CD4-positive, alpha-beta T cell treated with Interleukin-12 subunit alpha and Interleukin-12 subunit beta, for 1 hour (primary cell): ENCODE measurements at regions not wholly inside any gene's neighbourhood (a gene's known extent, or its start where the extent isn't known, plus 50 kb on each side); places are given as distances from the start of the nearest gene placed in this dataset.
"Not testable (repeated sequence)": the region's sequence is repeated elsewhere in the genome, so short reads cannot be mapped to it uniquely, and the experiment has no call there.

Source experiments
- DNase-seq: peaks from one replicate; pipeline ENCODE4 v3.0.0-alpha.2; 2020

DNA sequence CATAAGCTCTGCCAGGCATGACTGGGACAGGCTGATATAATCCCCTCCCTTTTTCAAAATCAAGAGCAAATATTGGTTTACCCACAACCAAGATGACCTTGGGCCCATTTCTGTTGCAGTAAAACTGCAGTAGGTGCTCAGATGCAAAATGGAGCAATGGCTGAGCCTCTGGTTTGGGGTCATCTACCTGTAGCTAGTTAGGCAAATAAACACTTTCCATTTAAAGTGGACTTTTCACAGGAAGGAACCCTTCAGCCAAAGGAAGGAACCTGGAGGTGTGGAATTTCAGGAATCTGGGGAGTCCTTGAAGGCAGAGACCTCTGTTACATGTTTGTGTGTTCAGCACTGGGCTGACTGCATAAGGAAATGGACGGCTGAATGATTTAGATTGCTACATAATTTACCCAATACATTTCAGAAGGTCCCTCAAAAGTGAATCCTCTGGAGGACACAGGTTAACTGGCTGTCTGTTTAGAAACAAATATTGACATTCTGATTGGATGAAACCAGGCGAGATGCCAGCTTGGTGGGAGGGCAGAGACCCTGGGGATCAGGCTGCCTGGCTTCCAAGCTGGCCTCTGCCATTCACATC is 170.1 kb upstream of the ZNF618 start:
- DNase-seq: no peak

GRCh38 chr9:113707953-113708695 is 168.0 kb upstream of the ZNF618 start:
- no peak for DNase-seq

GRCh38 chr9:113708821-113709713 is 167.0 kb upstream of the ZNF618 start:
- DNase-seq: no peak

GRCh38 chr9:113709721-113710120 is 166.4 kb upstream of the ZNF618 start:
- DNase-seq: no peak

DNA sequence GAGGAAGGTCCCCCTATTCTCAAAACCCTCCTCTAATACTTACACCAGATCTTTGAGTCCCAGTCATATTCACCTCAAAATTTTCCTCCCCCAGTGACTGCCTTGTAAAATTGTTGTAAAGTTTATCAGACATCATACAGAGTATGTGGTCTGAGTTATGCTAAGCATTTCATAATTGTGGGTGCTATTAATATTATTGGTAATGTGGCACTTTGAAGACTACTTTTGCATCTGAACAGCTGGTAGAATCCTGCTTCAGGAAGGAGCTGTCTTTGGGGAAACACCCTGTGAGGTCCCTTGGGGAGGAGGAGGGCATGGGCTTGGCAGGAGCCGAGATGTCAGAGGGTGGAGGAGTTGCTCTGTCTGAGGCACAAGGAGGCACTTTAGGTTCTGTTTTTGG is 164.9 kb upstream of the ZNF618 start:
- no peak for DNase-seq

DNA sequence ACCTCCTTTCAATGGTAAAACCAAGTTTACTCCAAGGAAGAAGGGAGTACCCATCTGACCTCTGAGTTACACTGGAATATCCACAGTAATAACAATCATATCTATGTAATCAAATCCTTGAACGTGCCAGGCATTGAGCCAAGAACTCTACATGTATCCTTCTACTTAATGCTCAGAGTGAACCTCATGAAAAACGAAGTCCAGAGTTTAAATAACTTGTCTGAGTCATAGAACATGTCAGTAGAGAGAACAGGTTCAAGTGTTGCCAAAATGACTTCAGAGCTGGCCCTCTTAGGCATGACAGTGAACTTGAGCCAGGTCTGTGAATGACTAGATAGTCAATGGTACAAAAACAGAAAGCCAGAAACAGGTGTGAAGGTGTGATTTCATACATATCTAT is 164.1 kb upstream of the ZNF618 start:
- no peak for DNase-seq

- no peak for DNase-seq
These were observed 161.0 kb upstream of the ZNF618 start for GRCh38 chr9:113715086-113715485.

DNA sequence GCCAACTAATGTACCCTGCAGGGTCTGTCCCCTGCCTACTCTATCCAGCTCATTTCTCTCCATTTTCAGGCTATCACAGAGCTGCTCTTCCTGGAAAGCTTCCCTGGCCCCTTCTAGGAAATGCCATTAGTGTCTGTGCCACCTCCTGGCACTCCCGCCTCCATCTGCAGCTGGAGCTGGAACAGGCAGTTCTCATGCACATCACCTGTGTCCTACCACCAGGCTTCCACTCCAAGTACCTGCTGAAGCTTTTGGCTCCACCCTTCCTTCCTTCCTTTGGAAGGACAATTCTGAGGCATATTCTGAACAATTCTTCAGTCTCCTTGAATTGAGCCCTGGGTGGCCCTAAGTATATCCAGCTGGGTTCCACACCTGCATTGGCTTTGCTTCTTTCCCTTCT is 156.2 kb upstream of the ZNF618 start:
- DNase-seq: no peak

DNA sequence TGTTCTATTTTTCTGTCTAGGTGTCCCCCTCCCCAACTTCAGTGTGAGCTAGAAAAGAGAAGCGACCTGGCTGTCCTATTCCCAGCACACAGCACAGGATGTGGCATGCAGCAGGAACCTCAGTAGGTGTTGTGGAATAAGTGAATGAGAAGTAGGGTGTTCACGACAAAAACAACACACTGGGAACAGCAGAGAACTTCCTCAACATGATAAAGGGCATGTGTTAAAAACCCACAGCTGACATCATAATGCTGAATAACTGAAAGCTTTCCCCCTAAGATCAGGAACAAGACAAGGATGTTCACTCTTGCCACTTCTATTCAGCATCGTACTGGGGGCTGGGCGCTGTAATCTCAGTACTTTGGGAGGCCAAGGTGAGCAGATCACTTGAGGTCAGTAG is 155.6 kb upstream of the ZNF618 start:
- DNase-seq: no peak

DNA sequence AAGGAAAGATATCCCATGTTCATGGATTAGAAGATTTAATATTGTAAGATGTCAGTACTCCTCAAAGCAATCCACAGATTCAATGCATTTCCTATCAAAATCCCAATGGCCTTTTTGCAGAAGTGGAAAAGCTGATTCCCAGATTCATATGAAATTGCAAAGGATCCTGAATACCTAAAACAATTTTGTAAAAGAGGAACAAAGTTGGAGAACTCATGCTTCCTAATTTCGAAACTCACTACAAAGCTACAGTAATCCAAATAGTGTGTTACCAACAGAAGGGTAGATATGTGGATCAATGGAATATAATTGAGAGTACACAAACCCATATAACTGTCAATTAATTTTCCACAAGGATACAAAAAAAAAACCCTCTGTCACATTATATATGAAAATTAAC is 154.3 kb upstream of the ZNF618 start:
- DNase-seq: no peak

GRCh38 chr9:113724202-113724601 is 151.9 kb upstream of the ZNF618 start:
- no peak for DNase-seq

GRCh38 chr9:113728989-113729388 is 147.1 kb upstream of the ZNF618 start:
- DNase-seq: no peak

- no peak for DNase-seq
These were observed 141.3 kb upstream of the ZNF618 start for GRCh38 chr9:113734826-113735225.

DNA sequence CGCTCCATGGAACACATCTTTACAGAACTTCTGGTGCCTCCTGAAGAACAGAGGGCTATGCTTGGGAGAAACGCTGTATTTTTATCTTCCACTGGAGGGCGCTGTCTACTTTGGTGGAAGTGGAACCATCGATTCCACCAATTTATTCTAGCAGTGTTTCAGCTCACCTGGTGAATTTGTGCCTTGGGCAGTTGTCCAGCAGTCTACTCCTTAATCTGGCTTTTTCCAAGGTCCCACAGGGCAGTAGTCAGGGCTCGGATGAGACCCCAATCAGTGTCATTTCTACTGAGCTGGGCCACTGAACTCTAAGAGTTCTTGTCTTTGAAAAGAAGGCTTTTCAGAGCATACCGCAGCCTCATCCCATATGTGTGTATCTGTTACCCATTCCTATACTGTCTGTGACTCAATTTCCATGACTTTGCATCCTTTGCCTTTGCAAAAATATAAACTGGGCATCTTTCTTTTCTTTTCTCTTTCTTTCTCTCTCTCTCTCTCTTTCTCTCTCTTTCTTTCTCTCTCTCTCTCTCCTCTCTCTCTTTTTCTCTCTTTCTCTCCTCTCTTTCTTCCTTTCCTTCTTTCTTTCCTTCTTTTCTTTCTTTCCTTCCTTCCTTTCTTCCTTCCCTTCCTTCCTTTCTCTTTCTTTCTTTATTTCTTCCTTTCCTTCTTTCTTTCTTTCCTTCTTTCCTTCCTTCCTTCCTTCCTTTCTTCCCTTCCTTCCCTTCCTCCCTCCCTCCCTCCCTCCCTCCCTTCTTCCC is 138.4 kb upstream of the ZNF618 start:
- DNase-seq: peak; percentile 10

DNA sequence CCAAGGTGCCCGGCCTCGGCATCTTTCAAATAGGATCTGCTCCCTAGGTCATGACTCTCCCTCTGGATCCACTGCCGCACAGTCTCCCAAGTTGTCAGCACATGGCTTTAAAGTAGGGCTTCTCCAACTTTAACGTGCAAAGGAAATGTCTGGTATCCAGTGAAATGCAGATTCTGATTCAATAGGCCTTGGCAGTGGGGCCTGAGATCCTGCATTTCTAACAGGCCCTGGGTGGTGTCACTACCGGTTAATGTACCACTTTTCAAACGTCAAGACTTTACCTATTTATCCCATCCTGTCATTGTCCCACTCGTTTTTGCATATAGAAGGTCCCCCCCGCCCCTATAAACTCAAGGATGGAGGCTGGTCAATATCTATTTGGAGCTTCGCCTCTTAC is 137.6 kb upstream of the ZNF618 start:
- DNase-seq: no peak

DNA sequence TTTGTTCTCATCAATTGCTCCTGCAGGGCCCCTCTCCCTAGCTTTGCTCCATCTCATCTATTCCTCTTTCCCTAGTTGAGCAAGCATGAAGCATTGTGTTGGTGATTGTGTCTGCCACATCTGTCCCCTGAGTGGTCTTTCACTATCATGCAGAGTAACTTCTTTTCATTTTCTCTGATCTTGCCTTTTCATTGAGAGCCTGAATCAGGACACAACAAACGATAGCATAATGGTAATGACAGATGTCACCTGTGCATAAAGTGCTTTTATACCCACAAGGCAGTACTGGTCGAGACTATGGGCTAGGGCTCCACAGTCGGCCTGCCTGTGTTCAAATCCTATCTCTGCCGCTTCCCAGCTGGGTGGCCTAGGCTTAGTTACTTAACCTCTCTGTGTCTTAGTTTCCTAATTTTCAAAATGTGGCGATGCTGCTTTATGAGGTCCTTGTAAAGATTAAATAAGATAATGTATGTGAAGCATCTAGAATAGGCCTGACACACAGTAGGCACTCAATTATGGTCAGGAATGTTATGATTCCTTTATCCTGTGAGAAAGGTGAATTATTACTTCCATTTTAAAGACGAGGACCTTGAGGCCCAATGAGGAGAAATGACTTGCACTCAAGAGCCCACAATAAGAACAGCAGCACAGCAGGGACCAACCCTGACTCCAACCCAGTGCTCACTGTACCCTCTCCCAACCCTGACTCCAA is 137.1 kb upstream of the ZNF618 start:
- DNase-seq: no peak

GRCh38 chr9:113739605-113740507 is 136.3 kb upstream of the ZNF618 start:
- DNase-seq: not testable (repeated sequence)

DNA sequence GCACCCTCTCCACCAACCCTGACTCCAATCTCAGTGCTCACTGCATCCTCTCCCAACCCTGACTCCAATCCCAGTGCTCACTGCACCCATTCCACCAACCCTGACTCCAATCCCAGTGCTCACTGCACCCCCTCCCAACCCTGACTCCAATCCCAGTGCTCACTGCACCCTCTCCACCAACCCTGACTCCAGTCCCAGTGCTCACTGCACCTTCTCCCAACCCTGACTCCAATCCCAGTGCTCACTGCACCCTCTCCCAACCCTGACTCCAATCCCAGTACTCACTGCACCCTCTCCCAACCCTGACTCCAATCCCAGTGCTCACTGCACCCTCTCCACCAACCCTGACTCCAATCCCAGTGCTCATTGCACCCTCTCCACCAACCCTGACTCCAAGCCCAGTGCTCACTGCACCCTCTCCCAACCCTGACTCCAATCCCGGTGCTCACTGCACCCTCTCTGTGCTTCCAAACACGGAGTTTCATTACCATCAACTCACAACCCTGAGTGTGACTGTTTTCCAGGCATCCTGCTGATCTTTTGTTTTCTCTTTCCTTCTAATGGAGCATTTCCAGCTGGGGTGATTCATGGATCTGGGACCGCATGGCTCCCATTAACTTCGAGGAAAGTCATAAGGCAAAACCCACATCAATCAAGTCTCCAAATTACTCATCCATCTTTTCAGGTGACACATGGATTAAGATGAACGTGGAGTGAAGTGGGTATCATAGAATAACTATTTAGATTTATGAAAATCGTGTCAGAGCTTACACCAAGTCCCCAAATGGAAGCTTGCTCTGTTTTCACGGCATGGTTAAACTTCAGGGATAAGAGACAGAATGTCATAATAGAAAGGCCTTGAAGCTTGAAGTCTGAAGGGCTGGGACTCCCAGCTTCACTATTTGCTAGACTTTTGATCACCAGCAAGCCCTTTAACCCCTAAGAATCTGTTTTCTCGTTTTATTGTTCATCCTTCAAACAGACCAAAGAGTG is 135.3 kb upstream of the ZNF618 start:
- not testable (repeated sequence) for DNase-seq

DNA sequence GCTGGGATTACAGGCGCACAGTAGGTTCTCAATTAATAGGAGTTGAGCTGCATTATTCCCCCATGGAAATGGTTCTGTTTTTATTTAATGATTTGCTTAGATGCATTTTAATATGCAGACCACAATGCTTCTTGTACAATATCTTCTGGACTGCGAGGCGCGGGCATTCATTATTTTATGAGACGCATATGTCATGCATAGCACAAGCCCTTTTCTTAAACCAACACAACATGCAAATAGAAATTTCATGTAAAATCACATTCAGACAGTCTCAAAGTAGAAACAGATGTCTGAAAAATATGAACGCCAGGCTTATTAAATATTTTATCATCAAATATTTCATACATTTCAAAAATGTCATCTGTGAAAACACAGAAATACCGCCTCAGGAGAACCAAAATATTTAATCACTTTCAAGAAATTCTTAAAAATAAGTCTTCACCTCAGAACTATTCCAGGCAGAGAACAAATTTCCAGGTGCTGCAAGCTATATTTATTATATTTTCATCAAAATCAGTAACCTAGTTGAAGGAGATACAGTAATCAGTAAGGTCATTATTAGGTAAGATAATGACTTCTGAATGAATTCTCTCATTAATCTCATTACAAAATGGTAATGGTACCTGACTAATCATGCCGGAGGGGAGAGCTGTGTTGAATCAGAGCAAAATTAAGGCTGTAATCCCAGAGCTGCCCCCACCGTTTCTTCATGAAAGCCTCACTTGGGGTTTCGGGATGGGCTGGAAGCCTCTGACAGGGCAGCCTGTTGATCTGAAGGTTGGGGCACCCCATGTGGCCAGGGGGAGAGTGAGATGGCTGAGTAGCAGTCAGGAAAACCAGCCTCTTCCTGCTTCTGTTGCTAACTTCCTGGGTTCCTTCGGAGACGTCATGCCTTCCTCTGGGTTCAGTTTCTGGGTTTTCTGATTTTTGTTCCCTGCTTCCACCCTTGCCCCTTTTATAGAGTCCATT is 133.9 kb upstream of the ZNF618 start:
- no peak for DNase-seq
